ENCODE measurements at regions not wholly inside any gene's neighbourhood (a gene's known extent, or its start where the extent isn't known, plus 50 kb on each side); places are given as distances from the start of the nearest gene placed in this dataset.

DNA sequence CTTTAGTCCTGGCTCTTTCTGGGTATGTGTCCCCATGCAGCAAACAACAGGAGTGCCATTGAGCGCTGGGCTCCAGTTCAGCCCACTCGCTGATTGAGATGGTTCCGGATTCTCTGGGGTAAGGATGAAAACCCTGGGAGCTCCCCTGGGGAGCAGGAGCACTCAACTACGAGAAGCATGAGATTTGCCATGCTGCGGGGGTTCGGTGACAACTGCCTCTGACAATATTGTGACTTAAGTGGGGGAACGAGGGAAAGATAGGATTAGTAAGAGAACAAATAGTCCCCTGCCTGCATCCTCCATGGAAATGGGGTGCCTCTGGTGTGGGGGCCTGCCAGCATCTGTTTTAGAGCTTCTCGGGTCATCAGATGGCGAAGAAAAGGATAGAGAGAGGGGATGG is 123.6 kb upstream of the IPO9 start:
- no peak for TF ChIP-seq POLR2A (IDR thresholded peaks at IDR 0.05)
- TF ChIP-seq, protein P1, sequence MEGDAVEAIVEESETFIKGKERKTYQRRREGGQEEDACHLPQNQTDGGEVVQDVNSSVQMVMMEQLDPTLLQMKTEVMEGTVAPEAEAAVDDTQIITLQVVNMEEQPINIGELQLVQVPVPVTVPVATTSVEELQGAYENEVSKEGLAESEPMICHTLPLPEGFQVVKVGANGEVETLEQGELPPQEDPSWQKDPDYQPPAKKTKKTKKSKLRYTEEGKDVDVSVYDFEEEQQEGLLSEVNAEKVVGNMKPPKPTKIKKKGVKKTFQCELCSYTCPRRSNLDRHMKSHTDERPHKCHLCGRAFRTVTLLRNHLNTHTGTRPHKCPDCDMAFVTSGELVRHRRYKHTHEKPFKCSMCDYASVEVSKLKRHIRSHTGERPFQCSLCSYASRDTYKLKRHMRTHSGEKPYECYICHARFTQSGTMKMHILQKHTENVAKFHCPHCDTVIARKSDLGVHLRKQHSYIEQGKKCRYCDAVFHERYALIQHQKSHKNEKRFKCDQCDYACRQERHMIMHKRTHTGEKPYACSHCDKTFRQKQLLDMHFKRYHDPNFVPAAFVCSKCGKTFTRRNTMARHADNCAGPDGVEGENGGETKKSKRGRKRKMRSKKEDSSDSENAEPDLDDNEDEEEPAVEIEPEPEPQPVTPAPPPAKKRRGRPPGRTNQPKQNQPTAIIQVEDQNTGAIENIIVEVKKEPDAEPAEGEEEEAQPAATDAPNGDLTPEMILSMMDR (IDR thresholded peaks at IDR 0.05), result no peak

Data from thyroid gland (tissue), 4 donors.